ENCODE measurements at regions not wholly inside any gene's neighbourhood (a gene's known extent, or its start where the extent isn't known, plus 50 kb on each side); places are given as distances from the start of the nearest gene placed in this dataset.

GRCh38 chr9:103819936-103820335, 274.2 kb upstream of the SMC2 start:
- Histone ChIP-seq H3K23me2 (ENCODE audit: low read depth, low read length) (no peaks in the 10 kb centered on the region; the same call in 1 of the 2 replicates), H3K36me3 (ENCODE audit: control insufficient read depth in 2 of 4, insufficient read depth in 4 of 4, low read length in 3 of 4) (no peaks in the 10 kb centered on the region), H2BK20ac (ENCODE audit: low read length) (no peak overlapping the region), H3K27ac (ENCODE audit: low read depth, low read length) (no peak overlapping the region), H3K4me1 (replicated peaks in 1 of 4; ENCODE audit: control insufficient read depth in 3 of 4, insufficient read depth in 4 of 4, low read length in 3 of 4) (no peaks in the 10 kb centered on the region), H4K8ac (ENCODE audit: extremely low read depth, insufficient read depth, low read length) (no peak overlapping the region), H2BK12ac (ENCODE audit: low read depth, low read length) (no peak overlapping the region), H4K91ac (replicated peaks; ENCODE audit: insufficient read length, low read length) (no peak overlapping the region), H3K23ac (ENCODE audit: insufficient read length) (no peak overlapping the region), H3K9me3 (ENCODE audit: insufficient read depth in 2 of 2, low read depth in 1 of 2, low read length in 1 of 2) (no peaks in the 10 kb centered on the region), H3K79me1 (ENCODE audit: low read depth, low read length) (no peaks in the 10 kb centered on the region), H2AK5ac (ENCODE audit: low read depth, low read length) (no peak overlapping the region), H2AFZ (ENCODE audit: low read length) (no peak overlapping the region), H3K27me3 (replicated peaks in 1 of 4; ENCODE audit: control insufficient read depth in 3 of 4, extremely low read depth in 1 of 4, insufficient read depth in 3 of 4, low read length in 3 of 4) (no peaks in the 10 kb centered on the region), H3K9ac (replicated peaks in 1 of 4; ENCODE audit: extremely low read depth in 1 of 4, low read depth in 3 of 4, low read length in 3 of 4) (no peak overlapping the region), H2BK120ac (replicated peaks; ENCODE audit: low read depth, low read length) (no peak overlapping the region), H4K5ac (ENCODE audit: insufficient read length, low read depth, low read length) (no peak overlapping the region), H3K4ac (replicated peaks; ENCODE audit: insufficient read length, low read depth, low read length) (no peak overlapping the region), H4K20me1 (replicated peaks in 1 of 2; ENCODE audit: control insufficient read depth in 1 of 2, insufficient read depth in 2 of 2, low read length in 2 of 2) (no peaks in the 10 kb centered on the region), H3K14ac (ENCODE audit: insufficient read length) (no peak overlapping the region), H2BK5ac (ENCODE audit: low read depth, low read length) (no peak overlapping the region), H3K79me2 (ENCODE audit: control insufficient read depth in 1 of 2, insufficient read depth in 2 of 2, low read length in 2 of 2) (no peaks in the 10 kb centered on the region), H3K4me3 (ENCODE audit: extremely low read depth in 1 of 4, insufficient read depth in 2 of 4, low read depth in 3 of 4, low read length in 4 of 4) (no peak overlapping the region), H3K4me2 (ENCODE audit: insufficient read depth in 1 of 2, low read depth in 2 of 2, low read length in 2 of 2) (no peak overlapping the region), H3K18ac (ENCODE audit: extremely low read depth, low read length) (no peak overlapping the region), H2BK15ac (ENCODE audit: low read length) (no peak overlapping the region), H3K56ac (replicated peaks; ENCODE audit: insufficient read length, low read depth, low read length) (no peak overlapping the region)
- CTCF ChIA-PET (ENCODE audit: partially characterized antibody): no interaction called here
- FAIRE-seq (no peak), DNase-seq (ENCODE audit: low read depth in 1 of 2, low spot score in 2 of 2) (no peak)
- POLR2A ChIA-PET (ENCODE audit: partially characterized antibody): no interaction called here
- whole genome bisulfite sequencing, 2 experiments (ENCODE audit: extremely low coverage in 1 of 2, insufficient coverage in 1 of 2, insufficient read length in 1 of 2, insufficient replicate concordance in 2 of 2, low coverage in 1 of 2, low lambda C conversion rate in 2 of 2, missing lambda C conversion rate in 1 of 2): 96% methylated on average over 1 of the region's 1 CpG; no CpG with 5 or more reads in 1 of the 2 experiments
- no peak for TF ChIP-seq CHD1 (IDR thresholded peaks at IDR 0.05; ENCODE audit: low read depth, low read length)
- TF ChIP-seq SIRT6 (IDR thresholded peaks at IDR 0.05; ENCODE audit: low read length): no peak
- TF ChIP-seq ZNF274 (IDR thresholded peaks at IDR 0.05; ENCODE audit: borderline replicate concordance, extremely low read depth, low read length): no peak
- TF ChIP-seq TEAD4 (IDR thresholded peaks at IDR 0.05; ENCODE audit: low read depth, low read length): no peak
- no peak for TF ChIP-seq CTBP2 (IDR thresholded peaks at IDR 0.05; ENCODE audit: borderline replicate concordance, insufficient read depth, insufficient read length, low read length)
- no peak for TF ChIP-seq CBX8 (IDR thresholded peaks at IDR 0.05; ENCODE audit: borderline replicate concordance, low read depth, low read length)
- TF ChIP-seq SIN3A (conservative IDR thresholded peaks at IDR 0.05 in 1 of 2, IDR thresholded peaks at IDR 0.05 in 1 of 2; ENCODE audit: low read depth in 1 of 2, low read length in 2 of 2): no peak
- no peak for TF ChIP-seq ASH2L (IDR thresholded peaks at IDR 0.05; ENCODE audit: low read length)
- no peak for TF ChIP-seq KDM1A (IDR thresholded peaks at IDR 0.05; ENCODE audit: borderline replicate concordance, low read length)
- TF ChIP-seq EZH2 (IDR thresholded peaks at IDR 0.05; ENCODE audit: low read depth, low read length, severe bottlenecking): no peak
- TF ChIP-seq BCL11A (IDR thresholded peaks at IDR 0.05; ENCODE audit: low read depth in 2 of 2, low read length in 2 of 2): no peak
- TF ChIP-seq E2F6 (IDR thresholded peaks at IDR 0.05): no peak
- TF ChIP-seq USF2 (IDR thresholded peaks at IDR 0.05; ENCODE audit: low read length): no peak
